CD8-positive, alpha-beta memory T cell (primary cell): ENCODE measurements at regions not wholly inside any gene's neighbourhood (a gene's known extent, or its start where the extent isn't known, plus 50 kb on each side); places are given as distances from the start of the nearest gene placed in this dataset.

Experiments used
- CTCF ChIA-PET: fragments of 350-600 bp; sonication (Branson Sonifier 250); formaldehyde crosslinking; loops from one replicate; lab custom pipeline; 2021; ENCODE audit warnings: antibody characterized with exemption; lab: Charles Lee
- POLR2A ChIA-PET: fragments of 350-600 bp; sonication (Branson Sonifier 250); formaldehyde crosslinking; loops from one replicate; lab custom pipeline; 2021; ENCODE audit warnings: antibody characterized with exemption; lab: Charles Lee
- DNase-seq, 5 donors: peaks; one replicate each; pipeline versions ENCODE4 v3.0.0 to v3.0.0-alpha.2; 2020 to 2022; ENCODE audit warnings: mixed read lengths in 1 of 5
- H3K27ac ChIP-seq: one replicate; pipeline ENCODE4 v1.7.0; 2013; ENCODE audit warnings: low read depth, mild to moderate bottlenecking, low read length, moderate library complexity
- H3K27me3 ChIP-seq: 2 replicates; pipeline ENCODE4 v1.7.0; 2013; ENCODE audit warnings: low read length, mild to moderate bottlenecking; ENCODE audit not compliant: insufficient read depth, poor library complexity, severe bottlenecking
- H3K36me3 ChIP-seq: 2 replicates; pipeline ENCODE4 v1.7.0; 2013; ENCODE audit warnings: mild to moderate bottlenecking, low read length, moderate library complexity; ENCODE audit not compliant: insufficient read depth
- H3K4me1 ChIP-seq: 2 replicates; pipeline ENCODE4 v1.7.0; 2013; ENCODE audit warnings: mild to moderate bottlenecking, low read length, moderate library complexity; ENCODE audit not compliant: insufficient read depth
- H3K4me3 ChIP-seq: 2 replicates; pipeline ENCODE4 v1.7.0; 2013; ENCODE audit warnings: mild to moderate bottlenecking, low read length
- H3K9me3 ChIP-seq: 2 replicates; pipeline ENCODE4 v1.7.0; 2013; ENCODE audit warnings: mild to moderate bottlenecking, low read length
- H3K27ac Mint-ChIP-seq, 8 donors: one replicate each; pipeline ENCODE4 v1.8.0; 2020 to 2021; ENCODE audit warnings: mixed read lengths in 8 of 8, mild to moderate bottlenecking in 6 of 8, inconsistent platforms in 3 of 8, moderate library complexity in 3 of 8
- H3K27me3 Mint-ChIP-seq, 2 donors: one replicate each; pipeline ENCODE4 v1.8.0; 2020 to 2021; ENCODE audit warnings: mixed read lengths in 2 of 2, mild to moderate bottlenecking in 1 of 2, moderate library complexity in 1 of 2
- H3K36me3 Mint-ChIP-seq, 3 donors: one replicate each; pipeline ENCODE4 v1.8.0; 2020 to 2021; ENCODE audit warnings: mixed read lengths in 3 of 3, inconsistent platforms in 1 of 3, mild to moderate bottlenecking in 1 of 3
- H3K4me1 Mint-ChIP-seq, 3 donors: one replicate each; pipeline ENCODE4 v1.8.0; 2020 to 2021; ENCODE audit warnings: mixed read lengths in 3 of 3, inconsistent platforms in 1 of 3, mild to moderate bottlenecking in 1 of 3
- H3K4me3 Mint-ChIP-seq, 7 donors: one replicate each; pipeline ENCODE4 v1.8.0; 2020 to 2021; ENCODE audit warnings: mixed read lengths in 7 of 7, mild to moderate bottlenecking in 6 of 7, moderate library complexity in 4 of 7, inconsistent platforms in 2 of 7
- H3K9me3 Mint-ChIP-seq, 5 donors: one replicate each; pipeline ENCODE4 v1.8.0; 2020 to 2022; ENCODE audit warnings: mixed read lengths in 5 of 5, mild to moderate bottlenecking in 3 of 5, moderate library complexity in 2 of 5, inconsistent platforms in 1 of 5

DNA sequence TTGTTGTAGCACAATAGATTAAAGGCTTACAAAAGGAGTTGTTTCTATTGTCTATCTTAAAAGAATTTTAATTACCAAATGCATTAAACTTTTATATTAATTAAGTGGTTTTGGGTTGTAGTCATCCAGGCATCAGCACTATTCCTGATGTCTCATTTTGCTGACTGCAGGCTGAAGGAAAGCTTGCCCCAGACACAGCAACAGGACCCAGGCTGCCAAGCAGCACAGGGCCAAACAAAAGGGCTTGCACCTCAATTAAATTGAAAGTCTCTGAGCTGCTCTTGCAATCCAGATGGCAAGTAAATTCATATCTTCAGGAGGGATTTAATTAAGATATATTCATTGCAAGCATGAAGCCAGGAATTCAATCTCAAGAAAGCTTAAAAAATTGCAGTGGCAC is 80.7 kb upstream of the CHODL start:
- Histone ChIP-seq H3K36me3 (no peaks in the 10 kb centered on the region), H3K27ac (no peak overlapping the region), H3K4me3 (no peak overlapping the region), H3K9me3 (no peaks in the 10 kb centered on the region), H3K27me3 (no peaks in the 10 kb centered on the region), H3K4me1 (no peaks in the 10 kb centered on the region)
- Mint-ChIP-seq H3K27ac (no peak overlapping the region), H3K9me3 (peaks cover 0 to 6% (median 2%) of the 10 kb centered on the region in 5 donors), H3K36me3 (no peaks in the 10 kb centered on the region), H3K4me3 (no peak overlapping the region), H3K4me1 (peaks cover 0 to 17% (median 2%) of the 10 kb centered on the region in 3 donors), H3K27me3 (no peaks in the 10 kb centered on the region)
- no peak for DNase-seq
- POLR2A ChIA-PET, result no interaction called here
- CTCF ChIA-PET, result no interaction called here

- Histone ChIP-seq H3K27me3 (no peaks in the 10 kb centered on the region), H3K4me1 (no peaks in the 10 kb centered on the region), H3K36me3 (no peaks in the 10 kb centered on the region), H3K9me3 (no peaks in the 10 kb centered on the region), H3K27ac (no peak overlapping the region), H3K4me3 (no peak overlapping the region)
- DNase-seq, result no peak
- no peaks in the 10 kb centered on the region for H3K36me3 Mint-ChIP-seq
- H3K27ac Mint-ChIP-seq, result no peak overlapping the region
- H3K4me3 Mint-ChIP-seq, result no peak overlapping the region
- peaks cover 2 to 22% (median 2%) of the 10 kb centered on the region in 3 donors for H3K4me1 Mint-ChIP-seq
- POLR2A ChIA-PET, result no interaction called here
- H3K27me3 Mint-ChIP-seq, result no peaks in the 10 kb centered on the region
- CTCF ChIA-PET, result interaction anchor here (1.4 kb wide), 1 partner anchor 121 kb away, joined by 5 read pairs; no protein-coding TSS in a partner anchor
- H3K9me3 Mint-ChIP-seq, result peaks cover 0 to 6% (median 2%) of the 10 kb centered on the region in 5 donors
Measured at GRCh38 chr21:18161841-18162240, 82.8 kb upstream of the CHODL start.

DNA sequence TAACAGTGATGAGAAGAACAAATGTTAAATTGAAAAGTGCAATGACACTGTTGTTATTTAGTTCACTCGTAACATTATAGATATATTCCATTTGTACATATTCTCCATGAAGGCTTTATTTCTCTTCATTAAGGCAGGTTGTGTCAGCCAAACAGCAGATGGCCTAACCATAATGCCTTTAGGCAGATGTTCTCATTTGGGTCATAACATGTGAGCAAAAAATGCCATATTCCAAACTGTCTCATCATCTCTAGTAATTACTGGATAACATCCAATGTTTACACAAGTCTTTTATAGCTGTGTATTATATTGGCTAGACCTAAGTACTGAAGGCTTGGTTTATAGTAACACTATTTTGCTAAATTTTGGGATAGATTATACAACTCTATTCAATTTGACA is 87.2 kb upstream of the CHODL start:
- Histone ChIP-seq H3K27ac (no peak overlapping the region), H3K9me3 (no peaks in the 10 kb centered on the region), H3K36me3 (no peaks in the 10 kb centered on the region), H3K4me3 (no peak overlapping the region), H3K4me1 (peaks cover 5% of the 10 kb centered on the region), H3K27me3 (no peaks in the 10 kb centered on the region)
- DNase-seq, result no peak
- Mint-ChIP-seq H3K27ac (no peak overlapping the region), H3K4me1 (peaks cover 26 to 53% (median 42%) of the 10 kb centered on the region in 3 donors), H3K9me3 (peaks cover 0 to 8% (median 2%) of the 10 kb centered on the region in 5 donors), H3K27me3 (no peaks in the 10 kb centered on the region), H3K36me3 (no peaks in the 10 kb centered on the region), H3K4me3 (no peak overlapping the region)
- ChIA-PET POLR2A (no interaction called here), CTCF (no interaction called here)

DNA sequence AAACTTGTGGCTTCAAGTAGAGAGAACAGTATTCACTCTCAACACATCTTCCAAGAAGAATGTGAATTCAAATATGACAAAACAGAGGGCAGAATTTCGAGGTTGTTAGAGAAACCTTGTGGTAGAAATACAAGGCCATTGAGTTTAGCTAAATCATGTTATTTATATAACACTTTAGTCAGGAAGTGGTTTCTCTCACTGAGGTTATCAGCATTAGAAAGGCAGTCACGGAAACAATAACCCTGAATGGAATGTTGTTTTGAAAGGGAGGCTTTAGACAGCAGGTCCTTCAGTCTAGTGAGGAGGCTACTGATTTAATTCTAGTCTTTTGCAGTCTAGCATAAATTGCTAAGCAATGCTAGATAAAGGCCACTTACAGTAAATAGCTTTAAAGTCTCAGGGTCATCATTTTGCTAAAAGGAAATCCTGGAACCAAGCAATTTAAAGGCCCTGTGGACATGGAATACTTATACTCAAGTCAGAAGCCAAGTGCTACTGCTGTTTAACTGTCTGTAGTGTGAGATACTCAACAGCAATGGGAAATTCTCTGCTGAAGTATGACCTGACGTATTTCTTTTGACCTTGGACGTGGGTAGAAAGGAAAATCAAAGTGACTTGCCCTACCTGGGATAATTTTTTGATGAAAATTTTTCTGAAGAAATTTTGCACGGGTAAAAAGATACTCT is 89.0 kb upstream of the CHODL start:
- H3K27ac ChIP-seq, result no peak overlapping the region
- POLR2A ChIA-PET, result no interaction called here
- peak overlapping the region in 4 of 8 donors; percentile 22 to 71 (median 30) for H3K27ac Mint-ChIP-seq

DNA sequence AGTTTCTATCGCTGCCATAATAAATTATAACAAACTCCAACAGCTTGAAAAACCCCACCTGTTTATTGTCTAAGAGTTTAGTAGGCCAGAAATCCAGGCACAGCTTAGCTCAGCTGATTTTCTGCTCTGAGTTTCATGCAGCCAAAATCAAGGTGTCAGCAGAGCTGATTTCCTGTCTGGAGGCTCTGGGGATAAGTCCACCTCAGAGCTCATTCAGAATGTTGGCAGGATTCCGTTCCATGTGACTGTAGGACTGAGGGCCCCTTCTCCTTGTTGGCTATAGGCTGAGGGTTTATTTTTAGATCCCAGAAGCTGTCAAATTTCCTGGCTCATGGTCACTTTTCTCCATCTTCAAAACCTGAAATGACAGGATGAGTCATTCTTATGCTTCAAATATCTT is 91.6 kb upstream of the CHODL start:
- Mint-ChIP-seq H3K27me3 (peaks cover 0 to 4% of the 10 kb centered on the region in 2 donors), H3K9me3 (peaks cover 0 to 2% (median 2%) of the 10 kb centered on the region in 5 donors), H3K4me1 (peaks cover 29 to 56% (median 55%) of the 10 kb centered on the region in 3 donors), H3K27ac (peak overlapping the region in 2 of 8 donors; percentile 45 to 76), H3K4me3 (no peak overlapping the region), H3K36me3 (no peaks in the 10 kb centered on the region)
- no peak for DNase-seq
- Histone ChIP-seq H3K4me3 (no peak overlapping the region), H3K27ac (no peak overlapping the region), H3K4me1 (peaks cover 5% of the 10 kb centered on the region), H3K36me3 (no peaks in the 10 kb centered on the region), H3K9me3 (no peaks in the 10 kb centered on the region), H3K27me3 (no peaks in the 10 kb centered on the region)
- POLR2A ChIA-PET, result no interaction called here
- CTCF ChIA-PET, result no interaction called here

More for the DNA sequence above, 89.0 kb upstream of the CHODL start:
- Histone ChIP-seq H3K4me1 (peaks cover 5% of the 10 kb centered on the region), H3K27me3 (no peaks in the 10 kb centered on the region), H3K36me3 (no peaks in the 10 kb centered on the region), H3K4me3 (no peak overlapping the region), H3K9me3 (no peaks in the 10 kb centered on the region)
- Mint-ChIP-seq H3K4me3 (peak overlapping the region in 6 of 7 donors; percentile 5 to 62 (median 22)), H3K4me1 (peaks cover 29 to 56% (median 55%) of the 10 kb centered on the region in 3 donors), H3K27me3 (no peaks in the 10 kb centered on the region), H3K9me3 (peaks cover 0 to 4% (median 2%) of the 10 kb centered on the region in 5 donors), H3K36me3 (no peaks in the 10 kb centered on the region)
- peak in 1 of 5 donors; percentile 2 for DNase-seq
- CTCF ChIA-PET, result no interaction called here

GRCh38 chr21:18152371-18152770 is 92.3 kb upstream of the CHODL start:
- Mint-ChIP-seq H3K4me1 (peaks cover 29 to 56% (median 55%) of the 10 kb centered on the region in 3 donors), H3K9me3 (peaks cover 0 to 2% (median 2%) of the 10 kb centered on the region in 5 donors), H3K4me3 (peak overlapping the region in 1 of 7 donors; percentile 1), H3K27ac (no peak overlapping the region), H3K27me3 (peaks cover 0 to 4% of the 10 kb centered on the region in 2 donors), H3K36me3 (no peaks in the 10 kb centered on the region)
- ChIA-PET POLR2A (no interaction called here), CTCF (no interaction called here)
- H3K4me3 ChIP-seq, result no peak overlapping the region
- no peak overlapping the region for H3K27ac ChIP-seq
- DNase-seq, result no peak
- H3K4me1 ChIP-seq, result peaks cover 5% of the 10 kb centered on the region
- H3K9me3 ChIP-seq, result no peaks in the 10 kb centered on the region
- H3K27me3 ChIP-seq, result no peaks in the 10 kb centered on the region
- H3K36me3 ChIP-seq, result no peaks in the 10 kb centered on the region

DNA sequence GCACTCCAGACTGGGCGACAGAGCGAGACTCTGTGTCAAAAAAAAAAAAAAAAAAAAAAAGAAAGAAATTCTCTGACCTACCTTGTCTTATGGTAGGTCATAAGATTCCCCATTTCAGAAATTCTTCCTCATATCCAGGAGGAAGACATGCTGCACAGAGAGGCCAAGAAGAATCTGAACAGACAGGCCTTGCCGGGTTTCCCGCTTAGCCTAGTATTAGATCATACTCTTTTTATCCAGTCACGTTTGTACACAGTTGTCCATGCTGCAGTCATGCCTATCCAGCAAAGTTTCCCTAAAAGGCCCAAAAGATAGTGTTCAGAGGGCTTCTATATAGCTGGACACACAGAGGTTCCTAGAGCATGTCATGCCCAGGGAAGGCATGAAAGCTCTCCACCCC is 93.6 kb upstream of the CHODL start:
- Mint-ChIP-seq H3K4me1 (peaks cover 27 to 47% (median 44%) of the 10 kb centered on the region in 3 donors), H3K9me3 (peaks cover 4 to 10% (median 8%) of the 10 kb centered on the region in 5 donors), H3K27me3 (peaks cover 0 to 4% of the 10 kb centered on the region in 2 donors), H3K36me3 (peaks cover 0 to 5% (median 0%) of the 10 kb centered on the region in 3 donors), H3K4me3 (no peak overlapping the region), H3K27ac (no peak overlapping the region)
- no peak for DNase-seq
- no peak overlapping the region for H3K4me3 ChIP-seq
- no peaks in the 10 kb centered on the region for H3K9me3 ChIP-seq
- H3K36me3 ChIP-seq, result no peaks in the 10 kb centered on the region
- POLR2A ChIA-PET, result no interaction called here
- H3K27me3 ChIP-seq, result no peaks in the 10 kb centered on the region
- no peak overlapping the region for H3K27ac ChIP-seq
- CTCF ChIA-PET, result no interaction called here
- peaks cover 5% of the 10 kb centered on the region for H3K4me1 ChIP-seq

- ChIA-PET CTCF (no interaction called here), POLR2A (no interaction called here)
- Histone ChIP-seq H3K27ac (no peak overlapping the region), H3K4me1 (no peaks in the 10 kb centered on the region), H3K27me3 (no peaks in the 10 kb centered on the region), H3K4me3 (no peak overlapping the region), H3K36me3 (no peaks in the 10 kb centered on the region), H3K9me3 (no peaks in the 10 kb centered on the region)
- H3K9me3 Mint-ChIP-seq, result peaks cover 4 to 14% (median 10%) of the 10 kb centered on the region in 5 donors
- no peak for DNase-seq
- peaks cover 0 to 6% (median 0%) of the 10 kb centered on the region in 3 donors for H3K36me3 Mint-ChIP-seq
- no peak overlapping the region for H3K4me3 Mint-ChIP-seq
- no peak overlapping the region for H3K27ac Mint-ChIP-seq
- H3K4me1 Mint-ChIP-seq, result peaks cover 9 to 24% (median 23%) of the 10 kb centered on the region in 3 donors
- peaks cover 0 to 4% of the 10 kb centered on the region in 2 donors for H3K27me3 Mint-ChIP-seq
Measured at GRCh38 chr21:18148401-18148800, 96.2 kb upstream of the CHODL start.
